Globus pallidus (tissue), 1 donor: ENCODE measurements at regions not wholly inside any gene's neighbourhood (a gene's known extent, or its start where the extent isn't known, plus 50 kb on each side); places are given as distances from the start of the nearest gene placed in this dataset.

ENCODE experiments used
- DNase-seq: peaks from one replicate; pipeline ENCODE4 v3.0.0-alpha.2; 2015; ENCODE audit warnings: low spot score

DNA sequence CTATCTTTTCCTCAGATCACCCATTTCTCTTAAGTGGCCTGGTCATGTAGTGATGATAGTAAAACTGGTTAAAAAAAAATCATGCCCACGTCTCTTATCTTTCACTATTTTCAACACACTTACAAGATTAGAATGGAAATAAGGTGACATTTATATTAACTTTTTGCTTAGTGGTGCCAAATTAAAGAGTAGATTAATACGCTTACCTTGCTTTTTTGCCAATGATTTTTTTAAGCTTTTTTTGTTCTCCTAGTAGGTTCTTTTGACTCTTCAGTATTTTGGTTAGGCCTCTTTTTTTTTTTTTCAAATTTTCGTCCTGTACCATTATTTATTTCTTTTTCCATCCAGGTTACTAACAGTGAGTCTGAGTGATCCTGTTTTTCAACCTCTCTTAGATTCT is 147.9 kb downstream of the PTCSC3 start:
- no peak for DNase-seq

DNA sequence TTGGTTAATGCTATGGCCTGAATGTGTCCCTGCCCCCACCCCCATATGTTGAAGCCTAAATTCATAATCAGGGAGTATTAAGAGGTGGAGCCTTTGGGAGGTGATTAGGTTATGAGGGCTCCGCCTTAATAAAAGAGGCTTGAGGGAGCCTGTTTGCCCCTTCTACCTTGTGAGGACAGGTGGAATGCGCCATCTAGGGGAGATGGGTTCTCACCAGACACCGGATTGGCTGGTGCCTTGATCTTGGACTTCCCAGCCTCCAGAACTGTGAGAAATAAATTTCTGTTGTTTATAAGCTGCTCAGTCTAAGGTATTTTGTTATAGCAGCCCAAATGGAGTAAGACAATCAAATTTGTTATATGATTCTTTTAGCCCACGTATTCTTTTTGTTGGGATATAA is 148.3 kb downstream of the PTCSC3 start:
- no peak for DNase-seq

DNA sequence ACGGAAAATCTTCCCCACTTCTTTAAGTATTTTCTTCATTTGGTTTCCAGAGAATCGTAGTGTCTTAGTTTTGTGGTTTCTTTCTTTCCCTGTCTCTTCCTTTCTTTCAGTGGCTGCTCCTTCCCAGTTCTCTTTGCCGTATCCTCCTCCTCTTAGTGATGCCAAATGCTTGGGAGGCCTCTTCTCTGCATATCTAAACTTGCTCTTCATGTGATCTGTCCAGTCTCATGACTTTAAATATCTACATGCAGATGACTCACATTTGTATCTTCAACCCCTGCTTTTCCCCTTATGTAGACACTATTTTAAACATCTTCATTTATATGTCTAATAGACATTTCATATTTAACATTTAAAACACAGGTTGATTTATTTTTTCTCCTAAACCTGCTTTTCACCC is 149.2 kb downstream of the PTCSC3 start:
- DNase-seq, result no peak

GRCh38 chr14:36022765-36023410 is 153.6 kb downstream of the PTCSC3 start:
- peak; percentile 67 for DNase-seq

GRCh38 chr14:36021591-36022320 is 154.8 kb downstream of the PTCSC3 start:
- peak; percentile 57 for DNase-seq

- no peak for DNase-seq
These were observed 155.5 kb downstream of the PTCSC3 start for GRCh38 chr14:36021030-36021422.

GRCh38 chr14:36020120-36021029 is 156.1 kb downstream of the PTCSC3 start:
- DNase-seq, result peak; percentile 72

DNA sequence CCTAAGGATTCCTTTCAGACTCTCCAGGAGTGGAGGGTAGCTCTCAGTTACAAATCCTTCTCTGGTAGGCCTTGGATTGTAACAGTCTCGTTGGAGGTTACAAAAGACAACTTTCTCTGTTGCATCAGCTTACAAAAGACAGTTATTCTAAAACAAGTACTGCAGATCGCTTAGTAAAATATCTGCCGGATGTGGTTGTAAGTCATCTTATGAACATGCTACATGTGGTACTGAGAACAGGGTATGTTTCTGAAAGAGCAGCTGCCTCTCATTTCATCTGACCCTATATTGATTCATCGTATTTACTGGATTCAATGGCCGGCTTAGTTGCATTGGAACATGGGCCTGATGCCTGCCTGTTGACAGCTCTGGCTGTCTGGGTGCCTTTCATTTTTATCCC is 157.4 kb downstream of the PTCSC3 start:
- peak; percentile 51 for DNase-seq

- DNase-seq, result peak; percentile 60
These were observed 162.3 kb downstream of the PTCSC3 start for GRCh38 chr14:36014236-36014635.

GRCh38 chr14:36013483-36013882 is 163.0 kb downstream of the PTCSC3 start:
- no peak for DNase-seq

- no peak for DNase-seq
These were observed 163.9 kb downstream of the PTCSC3 start for GRCh38 chr14:36012621-36013020.

DNA sequence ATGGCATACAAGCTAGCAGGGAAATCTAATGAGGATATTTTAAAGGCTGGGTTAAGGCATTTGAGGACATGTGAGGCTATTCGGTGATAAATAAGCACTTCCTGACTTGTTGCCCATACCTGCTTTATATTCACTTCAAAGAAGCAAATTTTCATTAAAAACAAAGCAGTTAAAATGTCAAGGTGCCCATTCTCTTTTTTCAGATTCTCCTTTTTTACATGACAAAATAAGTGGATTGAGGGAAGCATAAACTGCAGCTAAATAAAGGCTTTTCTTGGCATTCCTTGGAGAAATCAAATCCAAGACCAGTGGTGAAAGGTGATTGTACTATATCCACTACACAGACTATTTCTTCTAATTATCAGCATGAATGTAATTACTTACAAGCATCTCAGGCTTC is 166.9 kb downstream of the PTCSC3 start:
- DNase-seq, result no peak

- DNase-seq, result no peak
These were observed 169.9 kb downstream of the PTCSC3 start for GRCh38 chr14:36006623-36007022.

- no peak for DNase-seq
These were observed 170.9 kb downstream of the PTCSC3 start for GRCh38 chr14:36005670-36006069.

DNA sequence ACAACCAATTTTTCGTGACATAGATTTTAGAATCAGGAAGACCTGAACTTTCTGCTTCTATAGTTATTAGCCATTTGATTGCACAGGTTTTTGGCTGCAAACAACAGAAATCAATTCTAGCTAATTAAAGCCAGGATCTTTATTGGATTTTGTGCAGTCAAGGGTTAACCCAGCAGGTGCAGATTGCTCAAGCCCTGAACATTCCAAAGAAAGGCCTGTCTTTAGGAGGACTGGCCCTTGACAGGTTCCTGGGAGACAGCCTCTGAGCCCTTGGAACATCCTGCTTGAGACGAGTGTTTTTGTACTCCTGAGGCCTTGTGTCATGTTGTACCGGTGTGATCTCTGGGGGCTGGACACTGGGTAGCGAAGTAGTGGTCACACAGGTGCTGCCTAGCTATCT is 174.6 kb downstream of the PTCSC3 start:
- DNase-seq, result no peak

DNA sequence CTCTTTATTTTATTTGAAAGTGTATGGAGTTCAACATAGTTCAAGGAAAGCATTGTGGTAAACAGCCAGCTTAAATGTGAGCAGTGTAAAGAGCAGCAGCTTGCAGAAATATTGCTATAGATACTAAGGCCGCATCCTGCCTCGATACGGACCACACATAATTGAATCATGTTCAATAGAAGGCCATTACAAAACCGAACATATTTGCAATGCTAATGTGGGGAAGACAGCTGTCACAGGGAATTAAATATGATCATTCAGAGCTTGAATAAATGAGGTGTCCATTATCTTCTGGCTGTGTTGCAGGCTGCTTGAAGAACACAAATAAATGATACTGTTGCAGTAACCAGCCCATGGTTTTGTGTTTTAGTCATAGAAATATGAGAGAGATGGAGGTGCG is 173.2 kb downstream of the BRMS1L start:
- no peak for DNase-seq

DNA sequence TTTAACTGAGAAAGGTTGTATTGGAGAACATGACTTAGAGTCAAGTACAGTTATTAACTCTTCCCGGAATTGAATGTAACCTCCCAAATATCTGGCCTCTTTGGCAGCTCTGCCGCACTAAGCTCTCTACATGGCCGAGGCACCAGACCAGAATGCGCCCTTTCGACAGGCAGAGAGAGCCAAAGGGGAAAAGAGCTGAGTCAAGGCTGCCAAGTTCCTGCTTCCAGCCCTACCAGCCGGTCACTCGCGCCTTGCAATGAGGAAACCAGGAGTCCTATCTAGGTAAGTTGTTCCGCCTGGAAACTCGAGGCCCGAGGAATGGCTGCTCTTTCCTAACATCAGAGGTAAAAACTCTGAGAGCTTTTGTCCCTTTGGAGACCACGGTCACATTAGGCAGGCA is 172.2 kb downstream of the BRMS1L start:
- no peak for DNase-seq

GRCh38 chr14:35993684-35993960 is 167.5 kb downstream of the BRMS1L start:
- no peak for DNase-seq

GRCh38 chr14:35992816-35993683 is 166.9 kb downstream of the BRMS1L start:
- no peak for DNase-seq

- no peak for DNase-seq
These were observed 165.2 kb downstream of the BRMS1L start for GRCh38 chr14:35991356-35991755.

DNA sequence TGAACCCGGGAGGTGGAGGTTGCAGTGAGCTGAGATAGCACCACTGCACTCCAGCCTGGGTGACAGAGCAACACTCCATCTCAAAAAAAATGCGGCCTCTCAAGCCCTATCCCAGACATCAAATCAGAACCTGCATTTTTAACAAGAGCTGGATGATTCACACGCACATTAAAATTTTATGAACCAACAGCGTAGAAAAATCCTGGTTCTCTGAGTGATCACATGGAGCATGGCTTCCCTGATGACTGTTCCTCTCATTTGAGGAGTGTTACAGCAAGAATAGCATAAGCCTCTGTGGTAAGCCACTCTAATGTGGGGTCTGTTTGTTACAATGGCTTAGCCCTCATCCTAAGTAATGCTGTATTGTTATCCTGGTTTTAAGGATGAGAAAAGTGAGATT is 163.6 kb downstream of the BRMS1L start:
- no peak for DNase-seq
